Right lung (tissue), 2 donors: ENCODE measurements at regions not wholly inside any gene's neighbourhood (a gene's known extent, or its start where the extent isn't known, plus 50 kb on each side); places are given as distances from the start of the nearest gene placed in this dataset.

Source experiments
- DNase-seq, 2 donors: peaks; one replicate each; pipeline ENCODE4 v3.0.0-alpha.2; 2013

DNA sequence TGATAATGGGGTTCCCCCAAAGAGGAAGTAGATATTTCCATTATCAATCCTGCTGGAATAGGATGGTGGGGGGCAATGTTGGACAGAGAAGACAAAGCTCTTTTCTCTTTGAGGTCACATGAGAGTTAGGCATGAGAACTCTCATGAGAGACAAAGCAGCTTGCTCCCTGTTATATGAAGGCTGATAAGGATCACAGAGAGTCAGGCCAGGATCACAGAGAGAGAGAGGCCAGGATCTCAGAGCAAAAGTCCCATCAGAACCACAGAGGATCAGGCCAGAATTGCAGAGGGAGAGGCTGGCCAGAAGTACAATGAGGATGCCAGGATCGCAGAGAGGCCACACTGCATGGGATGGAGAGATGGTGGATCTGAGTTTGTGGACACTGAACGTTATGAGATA lies 457.1 kb downstream of the LPIN1 start:
- no peak for DNase-seq

DNA sequence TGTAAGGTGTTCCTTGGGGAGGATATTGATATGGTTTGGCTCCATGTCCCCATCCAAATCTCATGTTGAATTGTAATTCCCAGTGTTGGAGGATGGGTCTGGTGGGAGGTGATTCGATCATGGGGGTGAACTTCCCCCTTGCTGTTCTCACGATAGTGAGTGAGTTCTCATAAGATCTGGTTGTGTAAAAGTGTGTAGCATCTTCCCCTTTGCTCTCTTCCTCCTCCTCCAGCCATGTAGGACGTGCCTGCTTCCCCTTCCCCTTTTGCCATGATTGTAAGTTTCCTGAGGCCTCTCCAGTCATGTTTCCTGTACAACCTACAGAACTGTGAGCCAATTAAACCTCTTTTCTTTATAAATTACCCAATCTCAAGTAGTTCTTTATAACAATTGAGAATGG lies 458.7 kb downstream of the LPIN1 start:
- DNase-seq, result no peak

DNA sequence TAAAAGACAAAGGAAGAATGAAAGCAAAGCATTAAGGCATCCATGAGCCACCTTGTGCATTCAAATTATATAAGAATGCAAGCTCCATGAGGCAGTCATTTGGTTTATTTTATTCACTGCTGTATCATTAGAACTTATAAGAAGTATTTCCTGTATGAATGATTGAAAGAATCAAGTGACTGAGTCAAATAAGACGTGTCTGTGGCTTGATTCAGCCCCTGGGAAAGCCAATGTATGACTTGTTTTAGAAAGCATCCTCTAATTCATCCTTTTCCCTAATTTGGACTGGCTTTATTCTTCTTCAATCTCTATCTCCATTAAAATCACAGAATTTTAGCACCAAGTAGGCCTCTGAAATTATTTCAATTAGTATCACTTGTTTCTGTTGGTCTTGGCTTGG lies 461.1 kb downstream of the LPIN1 start:
- DNase-seq, result no peak

DNA sequence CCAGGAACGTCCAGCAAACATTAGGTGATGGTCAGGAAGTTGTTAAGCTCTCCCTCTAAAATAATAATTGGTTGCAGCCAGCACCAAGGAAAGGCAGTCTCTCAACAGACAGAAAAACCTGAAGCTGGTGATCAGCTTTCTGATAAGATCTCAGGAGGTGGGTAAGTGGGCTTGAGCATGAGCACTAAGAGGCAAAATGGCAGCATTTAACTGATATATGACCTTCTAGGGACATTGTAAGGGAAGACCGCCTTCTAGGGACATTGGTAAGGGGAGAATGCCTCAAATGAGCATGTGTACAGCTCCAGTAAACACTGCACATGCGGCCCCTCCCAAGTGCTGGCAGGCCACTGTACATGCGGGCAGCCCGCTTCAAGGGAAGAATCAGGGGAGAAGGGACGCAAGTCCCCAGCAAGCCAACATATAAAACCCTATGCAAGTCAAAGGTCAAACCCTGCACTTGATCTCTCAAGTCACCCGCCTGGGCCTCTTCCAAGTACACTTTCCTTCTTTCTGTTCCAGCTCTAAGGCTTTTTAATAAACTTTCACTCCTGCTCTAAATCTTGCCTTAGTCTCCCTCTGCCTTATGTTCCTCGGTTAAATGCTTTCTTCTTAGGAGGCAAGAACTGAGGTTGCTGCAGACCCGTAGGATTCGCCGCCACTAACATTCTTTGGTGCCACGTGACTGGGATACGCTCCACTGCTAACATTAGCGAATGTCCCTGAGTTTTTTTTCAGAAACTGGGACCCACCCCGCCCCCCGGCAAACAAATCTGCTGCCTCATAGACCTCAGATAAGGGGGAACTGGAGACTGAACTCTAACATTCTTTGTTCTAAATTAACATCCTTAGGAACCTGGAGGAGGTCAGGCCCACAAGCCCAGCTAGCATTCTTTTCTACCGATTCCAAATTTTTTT lies 463.8 kb downstream of the LPIN1 start:
- no peak for DNase-seq

DNA sequence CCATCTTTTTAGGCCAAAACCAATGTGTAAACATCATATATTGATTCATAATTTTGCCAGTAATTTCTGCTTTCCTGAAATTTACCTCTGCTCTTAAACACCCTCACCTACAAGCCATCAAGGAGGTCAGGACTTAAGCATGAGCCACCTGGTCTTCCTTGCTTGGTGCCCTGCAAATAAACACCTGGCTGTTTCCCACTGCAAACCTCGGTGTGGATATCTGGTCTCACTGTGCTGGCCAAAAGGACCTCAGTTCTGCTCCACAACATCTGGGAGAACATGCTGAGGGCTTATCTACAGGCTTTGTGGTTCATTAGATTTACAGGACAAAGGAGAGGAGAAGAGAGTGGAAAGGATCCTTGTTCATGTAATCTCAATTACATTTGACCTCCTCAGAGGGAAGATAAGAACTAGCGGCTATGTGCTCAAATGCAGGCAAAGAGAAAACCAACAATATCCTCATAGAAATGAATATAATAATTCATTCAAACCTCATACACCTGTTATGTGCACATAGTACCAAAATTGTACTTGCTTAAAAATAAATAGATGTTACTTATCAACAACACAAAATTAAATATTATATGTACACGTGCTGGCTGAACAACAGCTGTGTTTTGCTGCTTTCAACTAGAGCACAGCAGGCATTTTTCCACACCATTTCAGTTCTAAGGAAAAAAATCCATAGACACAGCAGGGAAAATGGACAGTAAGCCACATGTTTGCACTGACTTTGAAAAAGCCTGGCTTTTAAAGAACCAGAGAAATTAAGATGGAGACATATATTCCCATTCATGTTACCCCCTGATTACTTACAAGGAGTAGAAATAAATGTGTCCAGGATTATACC lies 465.1 kb downstream of the LPIN1 start:
- no peak for DNase-seq

DNA sequence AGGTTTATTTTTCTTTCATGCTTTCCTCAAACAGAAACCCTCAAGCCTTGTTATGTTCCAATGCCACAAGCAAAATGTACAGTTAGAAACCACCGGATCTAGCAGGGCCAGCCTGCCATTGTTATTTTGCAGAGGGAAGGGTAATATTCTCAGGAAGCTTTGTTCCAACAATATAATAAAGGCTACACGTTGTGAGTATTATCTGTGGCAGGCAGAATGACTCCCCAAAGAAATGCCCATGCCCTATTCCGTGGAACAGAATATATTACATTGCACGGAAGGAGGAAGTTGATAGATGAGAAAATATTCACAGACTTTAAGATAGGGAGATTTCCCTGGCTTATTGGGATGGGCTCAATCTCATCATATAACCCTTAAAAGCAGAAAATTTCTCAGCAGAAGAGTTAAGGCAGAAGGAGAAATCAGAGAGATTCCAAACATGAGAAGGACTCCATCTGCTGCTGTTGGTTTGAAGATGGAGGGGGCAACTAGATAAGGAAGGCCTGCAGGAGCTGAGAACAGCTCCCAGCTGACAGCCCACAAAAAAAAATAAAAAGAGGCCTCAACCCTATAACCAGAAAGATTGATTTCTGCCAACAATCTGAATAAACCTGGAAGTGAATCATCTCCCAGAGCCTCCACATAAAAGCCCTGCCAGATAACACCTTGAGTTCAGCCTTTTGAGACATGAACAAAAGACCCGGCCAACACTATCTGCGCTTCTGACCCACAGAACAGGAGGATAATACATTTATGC lies 466.6 kb downstream of the LPIN1 start:
- no peak for DNase-seq

DNA sequence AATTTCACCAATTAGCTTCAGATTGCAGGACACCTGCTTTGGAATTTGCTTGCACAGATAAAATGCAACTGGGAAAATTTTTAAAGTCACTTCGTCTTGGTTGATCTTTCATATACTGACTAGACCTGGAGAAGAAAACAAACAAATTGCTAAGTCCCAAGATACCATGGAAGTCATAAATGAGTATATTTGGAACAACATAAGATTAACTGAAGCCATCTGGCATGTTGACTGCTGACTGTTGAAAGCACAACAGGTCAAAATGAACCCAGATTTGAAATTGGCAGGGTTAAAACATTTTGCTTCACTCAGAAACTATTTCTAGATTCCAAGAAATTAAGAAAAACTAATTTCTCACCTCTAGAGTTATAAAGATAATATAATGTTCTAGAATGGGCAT lies 470.7 kb downstream of the LPIN1 start:
- DNase-seq, result no peak

DNA sequence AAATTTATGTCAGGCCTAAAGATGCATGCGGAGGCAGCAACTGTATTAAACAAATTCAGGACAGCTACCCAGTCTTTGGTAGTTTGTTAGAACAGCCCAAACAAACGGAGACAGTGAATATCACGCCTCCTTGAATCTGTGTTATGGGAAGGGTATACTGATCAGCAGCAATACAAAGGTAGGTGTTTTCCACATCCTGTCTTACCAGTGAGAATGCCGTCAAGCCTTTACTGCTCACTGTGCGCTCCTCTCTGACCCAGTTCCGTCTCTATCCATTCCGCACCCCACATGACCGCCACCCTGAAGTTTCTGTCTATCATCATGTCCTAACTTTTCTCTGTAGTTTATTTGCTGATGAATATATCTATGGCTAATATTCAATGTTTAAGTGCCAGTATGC lies 473.3 kb downstream of the LPIN1 start:
- no peak for DNase-seq

DNA sequence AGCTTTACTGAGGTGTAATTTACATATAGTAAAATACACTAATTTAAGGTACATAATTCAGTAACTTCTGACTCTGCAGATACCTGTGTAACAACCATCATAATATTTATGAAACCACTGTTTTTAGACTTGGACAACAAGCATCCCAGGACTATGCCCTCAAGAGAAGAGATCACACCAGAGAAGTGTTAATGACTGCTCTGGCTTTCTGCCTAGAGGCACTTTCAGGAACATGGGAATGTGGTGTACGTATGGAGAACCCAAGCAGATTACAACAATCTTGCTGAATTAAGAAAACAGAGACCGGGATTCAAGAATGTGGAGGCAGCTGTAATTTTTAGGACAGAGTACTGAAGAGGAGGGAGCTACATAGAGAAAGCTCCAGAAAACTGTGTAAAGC lies 475.2 kb downstream of the LPIN1 start:
- DNase-seq, result no peak

DNA sequence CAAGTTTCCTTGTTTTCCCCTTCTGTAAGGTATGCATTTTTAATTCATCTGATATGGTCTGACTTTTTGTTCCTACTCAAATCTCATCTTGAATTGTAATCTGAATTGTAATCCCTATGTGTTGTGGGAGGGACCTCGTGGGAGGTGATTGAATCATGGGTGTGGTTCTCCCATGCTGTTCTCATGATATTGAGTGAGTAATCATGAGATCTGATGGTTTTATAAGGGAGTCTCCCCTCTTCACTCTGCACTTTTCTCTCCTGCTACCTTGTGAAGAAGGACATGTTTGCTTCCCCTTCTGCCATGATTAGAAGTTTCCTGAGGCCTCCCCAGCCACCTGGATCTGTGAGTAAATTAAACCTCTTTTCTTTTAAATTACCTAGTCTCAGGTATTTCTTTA lies 476.1 kb downstream of the LPIN1 start:
- no peak for DNase-seq

DNA sequence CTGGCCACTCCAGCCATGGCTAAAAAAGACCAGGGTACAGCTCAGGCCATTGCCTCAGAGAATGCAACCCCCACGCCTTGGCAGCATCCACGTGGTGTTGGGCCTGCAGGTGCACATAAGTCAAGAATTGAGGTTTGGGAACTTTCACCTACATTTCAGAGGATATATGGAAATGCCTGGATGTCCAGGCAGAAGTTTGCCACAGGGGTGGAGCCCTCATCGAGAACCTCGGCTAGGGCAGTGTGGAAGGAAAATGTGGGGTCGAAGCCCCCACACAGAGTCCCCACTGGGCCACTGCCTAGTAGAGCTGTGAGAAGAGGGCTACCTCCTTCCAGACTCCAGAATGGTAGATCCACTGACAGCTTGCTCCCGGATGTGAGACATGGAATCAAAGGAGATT lies 477.3 kb downstream of the LPIN1 start:
- DNase-seq, result no peak

DNA sequence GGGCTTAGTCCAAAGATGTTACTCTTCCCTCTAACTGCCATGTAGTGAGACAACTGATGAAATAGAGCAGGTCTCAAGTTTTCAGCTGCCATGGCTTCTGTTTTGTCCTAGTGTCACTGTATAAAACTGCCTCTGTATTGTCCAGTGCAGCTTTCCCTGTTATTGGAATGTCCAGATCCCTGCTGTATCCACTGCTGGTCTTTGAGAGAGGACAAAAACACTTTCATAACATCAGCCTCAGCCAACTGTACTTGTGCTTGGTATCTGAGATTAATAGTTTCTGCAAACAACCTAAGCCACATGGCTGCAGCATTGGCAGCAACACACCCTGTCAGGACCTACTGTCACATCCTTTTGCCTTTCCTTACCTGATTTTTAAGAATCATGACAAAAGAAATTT lies 480.2 kb downstream of the LPIN1 start:
- DNase-seq, result no peak

DNA sequence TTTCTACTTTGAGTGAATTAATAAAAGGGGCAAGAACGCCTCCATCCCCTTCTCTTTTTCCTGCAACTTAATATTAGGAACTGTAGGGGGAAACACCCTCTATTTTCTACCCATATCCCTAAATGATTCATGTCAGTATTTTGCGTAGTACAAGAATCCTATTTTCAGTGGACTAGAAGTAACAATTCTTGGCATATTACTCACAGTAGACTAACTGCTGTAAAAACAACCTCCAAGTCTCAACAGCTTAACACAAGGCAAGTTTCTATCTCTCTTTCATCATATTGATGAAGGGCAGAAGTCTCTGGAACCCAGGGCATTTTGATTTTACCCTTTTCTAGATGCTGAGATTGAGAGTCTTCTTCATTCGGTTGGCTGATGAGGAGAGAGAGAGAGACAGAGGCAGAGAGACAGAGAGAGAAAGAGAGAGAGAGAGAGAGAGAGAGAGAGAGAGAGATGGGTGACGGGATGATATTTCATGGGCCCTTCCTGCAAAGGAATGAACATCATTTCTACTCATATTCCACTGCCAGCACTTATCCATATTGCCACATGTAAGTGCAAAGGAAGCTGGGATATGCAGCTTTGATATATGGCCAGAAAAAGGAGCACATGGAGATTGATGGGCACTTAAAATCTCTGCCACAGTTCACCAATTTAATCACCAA lies 481.6 kb downstream of the LPIN1 start:
- no peak for DNase-seq

DNA sequence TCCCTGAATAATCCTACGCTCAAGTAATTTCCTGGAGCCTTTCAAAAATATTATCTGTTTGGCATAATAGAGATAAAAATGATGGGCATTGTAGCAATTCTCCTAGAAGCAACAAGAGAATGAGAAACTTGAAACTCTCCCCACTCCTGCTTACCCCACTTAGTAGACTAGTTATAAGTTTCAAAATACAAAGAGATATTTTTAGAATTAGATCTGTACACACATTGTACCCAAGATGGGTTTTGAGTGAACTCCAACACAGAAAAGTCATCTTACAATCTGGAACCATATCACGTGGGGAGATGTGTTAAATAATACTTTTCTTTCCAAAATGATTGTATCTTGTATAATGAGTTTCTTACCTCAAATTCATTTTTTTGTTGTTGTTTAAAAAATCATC lies 484.9 kb downstream of the LPIN1 start:
- no peak for DNase-seq

DNA sequence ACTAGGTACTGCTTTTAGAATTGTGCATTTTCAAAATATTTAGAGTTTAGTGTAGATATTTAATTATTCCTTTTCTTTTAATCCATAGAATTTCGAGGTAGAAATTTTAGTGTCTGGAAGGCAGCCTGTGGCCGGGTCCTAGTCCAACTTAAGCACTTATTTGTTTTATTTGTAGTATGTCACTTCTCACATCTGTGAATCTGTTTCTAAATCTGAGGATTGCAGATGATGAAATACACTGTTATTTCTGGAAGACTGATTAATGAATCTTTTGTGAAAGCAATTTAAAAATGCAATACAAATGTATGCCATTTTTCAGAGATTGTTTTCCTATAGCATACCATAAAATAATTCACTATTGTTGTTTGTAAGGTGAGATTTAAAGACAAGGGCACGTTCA lies 483.9 kb upstream of the TRIB2 start:
- no peak for DNase-seq

DNA sequence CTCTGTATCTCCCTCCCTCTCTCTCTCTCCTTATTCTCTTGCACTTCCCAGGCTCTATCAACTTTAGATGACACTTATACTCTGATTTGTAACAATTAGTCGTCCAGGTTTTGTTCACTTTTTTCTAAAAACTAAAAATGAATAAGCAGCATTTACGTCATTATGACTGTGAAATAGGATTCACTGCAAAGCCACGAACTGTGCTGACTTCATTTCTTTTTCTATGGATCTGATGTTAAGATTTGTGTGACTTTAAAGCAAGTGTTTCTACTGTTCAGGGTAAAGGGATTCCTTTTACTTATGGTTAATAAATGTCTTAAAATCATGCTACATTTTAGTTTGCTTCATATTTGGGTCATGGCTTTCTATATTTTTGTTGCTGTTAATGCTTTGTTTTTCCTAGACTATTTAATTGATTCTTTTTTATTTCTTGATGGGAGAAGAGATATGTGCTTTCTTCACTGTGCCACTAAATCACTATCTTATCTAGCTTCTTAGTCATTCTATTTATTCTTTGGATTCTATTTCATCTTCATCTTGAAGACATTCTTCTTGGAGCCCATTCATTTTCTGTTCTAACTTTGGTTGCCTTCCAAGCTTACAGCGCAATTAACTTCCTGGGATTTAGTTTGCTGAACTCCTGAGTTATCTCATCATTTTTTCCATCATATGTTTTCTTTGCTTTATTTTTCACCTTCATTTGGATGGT lies 480.4 kb upstream of the TRIB2 start:
- no peak for DNase-seq

DNA sequence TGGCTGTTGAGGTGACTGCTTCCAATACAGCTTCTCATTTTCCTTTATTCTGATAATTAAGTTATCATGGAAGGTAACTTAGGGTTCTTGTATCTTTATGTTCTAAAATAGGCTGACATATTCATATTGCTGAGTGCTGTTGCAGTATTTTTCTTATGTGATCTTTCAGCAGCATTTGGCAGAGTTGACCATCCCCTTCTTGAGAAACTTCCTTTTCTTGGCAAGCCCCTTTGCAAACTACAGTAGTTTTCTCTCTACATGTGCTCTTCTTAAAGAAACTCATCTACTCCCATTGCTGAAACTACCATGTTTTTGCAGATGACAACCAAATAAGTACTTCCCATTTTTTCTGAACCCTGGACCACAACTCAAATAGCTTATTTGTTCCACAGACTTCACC lies 476.5 kb upstream of the TRIB2 start:
- peak; percentile 19 to 42 for DNase-seq

DNA sequence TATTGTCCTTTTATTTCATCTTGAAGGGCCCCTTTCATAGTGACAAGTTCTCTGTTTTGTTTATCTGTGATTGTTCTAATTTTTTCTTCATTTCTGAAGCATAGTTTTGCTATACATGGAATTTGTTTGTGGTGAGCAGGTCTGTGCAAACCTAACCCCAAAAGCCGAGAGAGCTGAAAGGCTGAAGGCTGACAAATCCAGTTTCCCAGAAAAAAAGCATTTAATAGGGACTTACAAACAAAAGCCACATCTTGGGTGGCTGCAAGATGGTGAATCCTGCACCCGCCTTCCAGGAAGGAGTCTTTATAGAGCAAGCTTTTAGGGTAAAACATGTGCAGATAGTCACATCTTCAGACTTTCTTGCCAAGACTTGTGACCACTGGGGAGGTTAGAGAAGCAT lies 473.4 kb upstream of the TRIB2 start:
- no peak for DNase-seq

DNA sequence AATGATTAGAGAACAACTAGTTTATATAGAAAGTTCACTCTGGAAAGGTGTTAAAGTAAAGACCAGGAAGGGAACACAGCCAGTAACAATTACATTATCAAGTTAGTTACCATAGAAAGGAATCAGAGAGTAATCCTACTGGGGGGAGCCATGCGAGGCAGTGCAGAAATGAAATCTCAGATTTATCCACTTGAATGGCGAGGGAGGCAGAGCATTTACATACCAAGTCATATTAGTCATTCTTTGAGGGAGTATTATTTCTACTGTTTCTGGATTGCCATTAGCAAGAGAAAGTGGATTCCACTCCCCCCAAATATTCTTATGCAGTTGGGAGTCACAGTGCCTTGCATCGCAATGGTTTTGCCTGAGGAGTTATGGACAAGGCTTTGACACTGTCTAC lies 472.7 kb upstream of the TRIB2 start:
- DNase-seq, result no peak

DNA sequence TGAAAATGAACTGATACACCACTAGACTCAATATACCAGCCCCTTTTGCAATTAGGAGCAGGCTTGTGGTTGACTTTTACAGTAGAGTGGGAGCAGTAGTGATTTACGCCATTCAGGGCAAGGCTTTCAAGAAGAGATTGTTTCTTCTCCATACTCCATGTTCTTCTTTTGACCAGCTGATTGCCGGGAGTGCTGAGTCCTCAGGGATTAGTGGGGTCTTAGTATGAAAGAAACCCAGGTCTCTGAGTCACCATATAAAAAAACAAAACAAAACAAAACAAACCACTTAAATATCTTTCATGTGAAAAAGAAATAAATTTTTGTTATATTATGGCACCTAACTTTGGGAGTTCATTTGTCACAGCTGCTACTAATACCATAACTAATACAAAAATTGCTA lies 465.6 kb upstream of the TRIB2 start:
- DNase-seq, result no peak

DNA sequence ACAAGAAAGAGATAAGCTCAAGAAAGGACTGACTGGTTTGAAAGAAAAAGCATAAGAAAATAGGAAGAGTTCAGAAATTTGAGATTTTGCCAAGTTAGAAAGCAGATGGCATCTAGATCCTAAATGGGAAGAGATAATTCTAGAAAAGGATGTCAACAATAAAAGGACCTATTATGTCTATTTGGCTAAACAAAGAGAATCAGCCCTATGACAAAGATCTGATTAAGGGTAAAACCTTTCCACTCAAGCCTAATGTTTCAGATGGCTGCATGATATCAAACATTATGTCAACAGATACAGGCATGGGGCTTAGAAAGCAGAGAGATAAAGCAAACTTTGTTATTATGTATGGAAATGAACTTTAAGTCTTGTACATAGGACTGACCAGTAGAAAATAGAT lies 465.0 kb upstream of the TRIB2 start:
- DNase-seq, result no peak
